GM18511 (cell line): ENCODE measurements at regions not wholly inside any gene's neighbourhood (a gene's known extent, or its start where the extent isn't known, plus 50 kb on each side); places are given as distances from the start of the nearest gene placed in this dataset.

Experiments used
- ATAC-seq: cut with Tn5 transposase; IDR thresholded peaks from one replicate; pipeline ENCODE4 v1.9.1; 2021; ENCODE audit warnings: mild to moderate bottlenecking, moderate library complexity; ENCODE audit not compliant: unreplicated experiment

DNA sequence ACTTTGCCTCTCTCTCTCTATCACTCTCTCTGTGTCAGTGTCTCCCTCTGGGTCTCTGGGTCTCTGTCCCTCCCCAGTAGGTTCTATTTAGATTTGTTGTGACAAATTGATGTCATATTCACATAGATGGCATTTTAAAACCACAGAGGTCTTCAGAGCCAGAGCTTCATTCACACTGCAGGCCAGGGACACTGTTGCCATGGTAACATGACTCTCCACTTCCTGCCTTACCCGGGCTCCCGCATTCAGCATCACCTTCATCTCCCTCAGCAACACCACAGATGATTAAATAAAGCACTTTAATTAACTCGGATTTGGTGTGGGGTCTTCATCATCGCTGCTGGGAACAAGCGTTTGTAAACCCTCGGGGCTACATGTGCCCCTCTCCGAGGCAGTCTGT, 132.6 kb downstream of the ETS2 start:
- no peak for ATAC-seq

DNA sequence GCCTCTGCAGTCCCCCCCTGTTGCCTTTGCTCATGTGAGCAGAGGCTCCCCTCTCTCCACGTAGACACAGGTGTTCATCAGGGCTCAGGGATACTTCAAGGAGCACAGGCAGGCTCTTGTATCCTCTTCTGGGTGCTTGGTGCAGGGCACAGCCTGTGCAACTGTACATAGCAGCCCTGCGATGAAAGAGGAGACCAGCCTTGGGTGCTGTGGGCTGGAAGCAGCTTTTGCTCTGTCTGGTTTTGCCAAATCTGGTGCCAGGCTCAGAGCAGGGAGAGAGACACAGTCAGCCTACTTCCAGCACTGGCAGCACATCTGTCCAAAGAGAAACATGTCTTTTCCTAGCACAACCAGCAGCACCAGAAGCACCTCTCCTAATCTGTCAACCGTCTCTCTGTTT, 132.1 kb downstream of the ETS2 start:
- no peak for ATAC-seq

DNA sequence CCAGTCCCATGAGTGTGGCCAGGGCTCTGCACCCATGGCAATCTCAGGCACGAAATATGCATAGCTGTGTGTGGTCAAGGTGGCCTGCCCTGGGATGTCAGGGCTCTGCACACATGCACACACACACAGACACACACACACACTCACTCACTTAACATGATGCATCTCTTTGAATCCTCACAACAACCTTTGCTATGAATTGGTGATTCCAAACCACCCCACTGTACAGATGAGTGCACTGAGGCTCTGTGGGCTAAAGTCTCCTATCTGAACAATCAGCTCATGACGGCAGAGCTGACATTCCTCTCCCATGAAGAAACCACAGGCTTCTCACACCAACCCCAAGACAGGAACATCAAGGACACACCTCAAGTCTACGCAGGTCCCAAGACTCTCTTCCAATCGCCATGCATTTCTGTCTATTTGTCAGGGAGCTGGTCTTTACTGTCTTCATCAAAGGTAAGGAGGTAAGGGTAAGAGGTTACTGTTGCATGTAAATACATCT, 131.6 kb downstream of the ETS2 start:
- ATAC-seq, result no peak

DNA sequence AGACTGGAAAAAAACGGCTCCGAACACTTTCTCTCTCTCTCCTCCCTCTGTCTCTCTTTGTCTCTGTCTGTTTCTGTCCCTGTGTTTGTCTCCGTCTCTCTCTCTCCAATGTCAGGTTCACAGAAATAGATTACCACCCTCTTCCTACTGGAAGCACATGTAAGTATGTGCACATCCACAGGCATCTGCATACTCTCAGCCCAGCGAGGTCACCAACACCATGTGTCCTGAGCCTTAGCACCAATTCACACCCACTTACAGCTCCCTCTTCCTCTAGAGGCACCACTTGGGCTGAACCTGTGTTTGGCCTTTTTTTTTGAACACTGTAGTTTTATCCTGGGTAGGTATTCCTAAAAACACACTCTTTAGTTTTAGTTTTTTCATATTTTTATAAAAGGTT, 130.5 kb downstream of the ETS2 start:
- ATAC-seq, result no peak

DNA sequence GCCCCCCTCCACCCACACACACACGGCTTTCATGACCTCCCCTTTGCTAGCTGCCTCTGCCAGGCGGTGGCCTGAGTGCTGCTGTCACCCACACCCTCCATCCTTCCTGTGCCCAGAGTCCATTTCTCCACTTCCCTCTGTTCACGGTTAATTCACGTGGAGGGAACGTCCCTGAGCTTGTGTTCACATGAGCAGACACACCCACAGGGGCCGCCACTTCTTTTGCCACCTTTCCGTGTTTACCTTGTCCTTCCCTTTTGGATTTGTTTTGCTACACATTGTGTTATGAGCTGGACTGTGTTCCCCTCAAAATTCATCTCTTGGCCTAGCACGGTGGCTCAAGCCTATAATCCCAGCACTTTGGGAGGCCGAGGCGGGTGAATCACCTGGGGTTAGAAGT, 128.0 kb downstream of the ETS2 start:
- ATAC-seq, result no peak

DNA sequence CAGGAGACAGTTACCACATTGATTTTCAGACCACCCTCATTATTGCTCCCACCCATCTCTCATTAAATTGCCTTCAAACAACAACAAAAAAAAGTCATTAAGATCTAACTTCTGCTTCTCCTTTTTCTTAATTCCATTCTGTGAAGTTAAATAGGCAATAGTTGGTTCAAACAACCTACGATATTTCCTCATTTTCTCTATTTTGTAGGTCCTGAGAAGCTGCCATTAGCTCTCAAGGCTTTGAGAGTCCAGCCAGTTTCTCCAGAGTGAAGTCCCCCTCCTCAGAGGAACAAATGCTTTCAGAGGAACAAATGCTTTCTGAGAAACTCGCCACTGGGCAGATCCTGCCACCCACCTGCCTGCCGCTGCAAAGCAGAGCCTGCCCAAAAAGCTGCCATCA, 125.6 kb downstream of the ETS2 start:
- ATAC-seq, result no peak

DNA sequence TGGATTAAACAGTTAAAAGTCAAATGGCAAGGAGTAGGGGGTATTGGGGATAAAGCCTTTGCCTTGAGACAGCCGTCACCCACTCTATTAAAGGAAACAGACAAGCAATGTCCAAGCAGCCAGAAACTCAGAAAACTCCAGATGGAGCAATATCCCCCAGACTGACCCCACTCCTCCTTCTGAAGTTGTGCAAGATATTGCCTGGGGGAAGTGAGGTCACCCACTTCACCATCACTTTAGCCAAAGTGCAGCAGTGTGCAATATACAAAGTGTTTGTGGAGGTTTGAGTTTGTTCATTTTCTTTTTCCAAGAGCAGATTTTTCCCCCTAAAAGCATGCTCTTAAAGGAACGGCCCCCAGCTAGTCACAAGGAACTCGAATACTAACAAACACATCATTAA, 125.1 kb downstream of the ETS2 start:
- ATAC-seq, result no peak

DNA sequence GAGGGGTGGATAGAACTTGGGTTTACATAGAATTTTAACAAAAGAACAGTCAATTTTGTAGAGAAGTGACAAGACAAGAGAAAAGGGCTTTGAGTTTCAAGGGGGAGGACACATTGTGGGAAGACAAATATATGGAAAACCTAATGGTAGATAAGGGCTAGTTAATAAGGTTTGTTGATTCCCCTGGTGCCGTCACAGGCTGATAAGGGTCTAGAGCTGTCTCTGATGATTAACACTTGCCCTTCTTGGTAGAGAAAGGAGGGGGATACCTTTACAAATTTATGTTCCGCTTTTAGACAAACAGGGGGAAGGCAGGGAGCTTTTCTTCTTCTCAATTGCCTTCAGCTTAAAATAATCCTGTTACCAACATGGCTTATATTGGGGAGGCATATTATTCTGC, 124.3 kb downstream of the ETS2 start:
- no peak for ATAC-seq

DNA sequence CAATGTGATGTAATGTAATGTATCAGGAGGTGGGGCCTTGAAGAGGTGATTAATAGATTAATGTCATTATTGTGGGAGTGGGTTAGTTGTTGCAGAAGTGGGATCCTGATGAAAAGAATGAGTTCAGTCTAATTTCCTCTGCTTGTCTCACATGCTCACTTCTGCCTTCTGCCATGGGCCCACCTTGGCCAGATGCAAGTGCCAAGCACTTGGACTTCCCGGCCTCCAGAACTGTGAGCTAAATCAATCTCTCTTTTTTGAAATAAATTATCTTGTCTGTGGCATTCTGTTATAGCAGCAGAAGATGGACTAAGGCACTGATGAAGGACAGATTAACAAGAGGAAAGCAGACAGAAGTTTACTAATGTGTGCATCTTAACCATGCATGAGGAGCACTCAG, 123.9 kb downstream of the ETS2 start:
- no peak for ATAC-seq

DNA sequence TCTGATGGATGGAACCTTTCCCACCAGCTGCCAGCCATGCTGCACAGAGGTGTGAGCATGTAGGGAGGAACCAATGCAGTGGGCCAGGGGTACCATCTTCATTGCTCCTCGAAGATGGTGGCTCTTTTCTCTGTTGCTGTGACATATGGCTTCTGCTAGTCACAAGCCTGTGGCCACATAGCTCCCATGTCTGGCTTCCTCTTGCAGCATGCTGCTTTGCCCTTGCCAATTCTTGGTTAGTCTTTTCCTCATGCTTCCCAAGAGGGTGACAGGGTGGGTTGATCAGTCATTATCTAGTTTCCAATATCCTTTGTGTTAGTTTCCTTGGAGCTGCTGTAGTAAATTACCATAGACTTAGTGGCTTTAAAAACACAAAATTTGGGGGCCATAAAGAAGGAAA, 123.4 kb downstream of the ETS2 start:
- ATAC-seq, result no peak

DNA sequence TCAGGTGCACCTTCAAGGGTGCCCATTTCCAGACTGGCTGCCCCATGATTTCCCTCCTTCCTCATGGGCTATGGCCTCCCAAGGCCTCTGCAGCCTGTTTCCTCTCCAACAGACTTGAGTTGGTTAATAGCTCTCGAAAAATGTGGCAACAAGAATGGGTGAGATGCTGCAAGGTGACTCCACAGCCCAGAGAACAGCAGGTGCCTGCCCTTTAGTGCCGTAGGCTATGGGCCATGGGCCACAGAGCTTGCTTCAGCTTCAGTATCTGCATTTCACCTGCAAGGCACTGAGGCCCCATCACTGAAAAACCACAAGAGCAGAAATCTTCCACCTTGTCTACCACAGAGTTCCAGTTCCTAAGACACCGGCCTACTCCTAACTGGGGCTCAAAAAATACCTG, 122.0 kb downstream of the ETS2 start:
- ATAC-seq, result no peak

DNA sequence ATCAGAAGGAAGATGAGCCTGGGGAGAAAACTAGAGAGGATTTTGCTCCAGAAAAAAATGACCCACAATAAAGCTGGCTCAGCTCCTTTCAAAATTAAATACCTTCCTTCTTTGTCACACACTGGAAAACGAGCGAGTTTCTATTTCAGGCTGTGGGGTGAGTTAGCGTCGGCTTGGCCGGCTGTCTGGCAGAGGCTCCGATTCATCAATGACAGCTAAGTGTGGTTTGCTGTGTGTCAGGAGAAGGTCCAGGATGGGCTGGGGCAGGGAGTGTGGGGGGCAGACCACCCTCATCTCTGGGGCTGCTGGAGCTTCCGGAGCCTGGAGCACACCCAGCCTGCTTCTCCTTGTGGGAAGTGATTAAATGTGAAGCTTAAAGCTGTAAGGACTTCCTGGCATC, 120.2 kb downstream of the ETS2 start:
- no peak for ATAC-seq

DNA sequence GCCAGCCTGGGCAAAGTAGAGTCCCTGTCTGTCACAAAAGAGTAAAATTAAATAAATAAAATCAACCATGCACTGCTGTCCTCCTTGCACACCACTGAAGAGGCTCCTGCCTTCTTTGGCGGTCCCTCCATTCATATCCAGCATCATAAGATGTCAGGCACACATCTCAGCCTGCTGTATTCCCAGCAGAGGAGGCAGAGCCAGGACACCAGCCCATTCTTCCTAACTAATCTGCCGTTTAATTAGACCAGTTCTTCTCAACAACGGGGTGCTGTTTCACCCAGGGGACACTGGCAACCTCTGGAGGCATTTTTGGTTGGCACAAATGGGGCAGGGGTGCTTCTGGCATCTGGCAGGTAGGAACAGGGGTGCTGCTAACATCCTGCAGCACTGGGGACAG, 119.7 kb downstream of the ETS2 start:
- ATAC-seq, result no peak

DNA sequence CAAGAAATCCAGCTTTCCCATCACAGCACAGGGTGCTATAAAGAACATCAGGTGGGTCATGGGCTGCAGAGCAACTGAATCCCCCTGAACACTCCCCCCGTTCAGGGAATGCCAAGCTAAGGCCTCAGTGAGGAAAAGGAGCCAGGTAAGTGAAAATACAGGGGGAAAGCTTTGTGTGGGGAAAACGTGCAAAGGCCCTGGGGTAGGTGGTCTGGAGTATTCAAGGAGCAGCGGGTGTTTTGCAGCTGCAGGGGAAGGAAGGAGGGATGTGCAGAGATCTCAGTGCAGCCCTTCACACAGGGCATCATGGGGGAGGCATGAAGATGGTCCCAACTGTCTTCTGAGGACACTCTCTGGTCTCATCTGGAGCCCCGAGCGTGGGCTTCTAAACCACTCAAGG, 119.2 kb downstream of the ETS2 start:
- no peak for ATAC-seq

DNA sequence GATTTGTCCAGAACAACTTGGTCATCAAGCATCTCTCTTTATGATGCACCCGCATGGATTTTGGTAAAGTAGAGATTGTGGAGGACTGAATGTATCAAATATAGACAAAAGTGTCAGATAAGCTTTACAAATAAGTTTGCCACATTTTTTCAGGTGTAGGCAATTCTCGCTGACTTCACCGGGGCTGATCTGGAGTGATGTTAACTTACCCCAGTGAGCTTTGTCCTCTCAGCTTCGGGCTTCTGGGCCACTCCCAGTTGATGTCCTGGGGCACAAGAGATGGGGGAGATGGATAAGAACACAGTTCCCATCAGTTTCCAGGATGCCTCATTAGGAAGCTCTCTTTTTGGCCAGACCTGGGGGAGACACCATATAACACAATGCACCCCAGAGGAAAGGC, 117.7 kb downstream of the ETS2 start:
- no peak for ATAC-seq

DNA sequence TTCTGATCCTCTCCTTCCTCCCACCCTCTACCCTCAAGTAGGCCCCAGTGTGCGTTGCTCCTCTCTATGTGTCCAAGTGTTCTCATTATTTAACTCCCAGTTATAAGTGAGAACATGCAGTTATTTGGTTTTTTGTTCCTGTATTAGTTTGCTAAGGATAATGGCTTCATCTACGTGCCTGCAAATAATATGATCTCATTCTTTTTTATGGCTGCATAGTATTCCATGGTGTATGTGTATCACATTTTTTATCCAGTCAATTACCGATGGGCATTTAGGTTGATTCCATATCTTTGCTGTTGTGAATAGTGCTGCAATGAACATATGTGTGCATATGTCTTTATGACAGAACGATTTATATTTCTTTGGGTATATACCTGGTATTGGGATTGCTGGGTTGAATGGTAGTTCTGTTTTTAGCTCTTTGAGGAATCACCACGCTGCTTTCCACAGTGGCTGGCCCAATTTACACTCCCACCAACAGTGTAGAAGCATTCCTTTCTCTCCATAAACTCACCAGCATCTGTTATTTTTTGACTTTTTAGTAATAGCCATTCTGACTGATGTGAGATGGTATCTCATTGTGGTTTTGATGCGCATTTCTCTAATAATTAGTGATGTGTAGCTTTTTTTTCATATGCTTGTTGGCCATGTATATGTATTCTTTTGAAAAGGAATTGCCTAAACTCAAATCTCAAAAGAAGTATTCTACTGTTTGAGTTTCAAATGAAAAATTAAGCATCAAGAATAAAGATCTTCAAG, 116.9 kb downstream of the ETS2 start:
- no peak for ATAC-seq

DNA sequence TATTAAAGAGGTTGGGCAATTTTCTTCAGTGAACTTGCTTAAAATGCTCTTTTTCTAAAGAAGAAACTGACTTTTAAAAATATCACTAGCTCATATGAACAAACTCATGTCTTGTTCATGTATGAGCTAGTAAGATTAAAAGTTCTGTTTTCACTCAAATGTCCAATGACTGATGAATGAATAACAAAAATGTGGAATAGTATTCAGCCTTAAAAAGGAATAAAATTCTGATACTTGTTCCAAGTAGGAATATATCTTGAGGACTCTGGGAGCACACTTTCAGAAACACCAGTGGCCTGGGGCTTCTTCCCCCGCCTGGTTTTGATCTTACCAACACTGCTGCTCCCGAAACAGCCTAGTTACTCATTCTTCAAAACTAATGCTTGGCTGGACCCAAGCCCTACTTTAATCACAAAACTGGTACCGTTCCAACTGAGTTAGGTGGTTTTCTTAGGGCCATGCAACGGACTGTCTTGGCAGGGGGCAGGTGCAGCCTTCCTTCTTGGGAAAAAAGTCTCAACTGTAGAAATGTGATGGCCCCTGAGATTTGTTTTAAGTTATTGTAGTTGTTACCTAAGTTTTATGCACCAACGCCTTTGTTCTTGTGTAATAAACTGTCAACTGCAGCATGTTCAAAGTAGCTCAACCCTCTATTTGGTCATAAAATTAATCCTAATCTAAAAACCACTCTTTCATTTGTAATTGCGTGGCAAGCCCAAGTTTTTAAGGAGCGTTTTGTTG, 116.0 kb downstream of the ETS2 start:
- no peak for ATAC-seq

DNA sequence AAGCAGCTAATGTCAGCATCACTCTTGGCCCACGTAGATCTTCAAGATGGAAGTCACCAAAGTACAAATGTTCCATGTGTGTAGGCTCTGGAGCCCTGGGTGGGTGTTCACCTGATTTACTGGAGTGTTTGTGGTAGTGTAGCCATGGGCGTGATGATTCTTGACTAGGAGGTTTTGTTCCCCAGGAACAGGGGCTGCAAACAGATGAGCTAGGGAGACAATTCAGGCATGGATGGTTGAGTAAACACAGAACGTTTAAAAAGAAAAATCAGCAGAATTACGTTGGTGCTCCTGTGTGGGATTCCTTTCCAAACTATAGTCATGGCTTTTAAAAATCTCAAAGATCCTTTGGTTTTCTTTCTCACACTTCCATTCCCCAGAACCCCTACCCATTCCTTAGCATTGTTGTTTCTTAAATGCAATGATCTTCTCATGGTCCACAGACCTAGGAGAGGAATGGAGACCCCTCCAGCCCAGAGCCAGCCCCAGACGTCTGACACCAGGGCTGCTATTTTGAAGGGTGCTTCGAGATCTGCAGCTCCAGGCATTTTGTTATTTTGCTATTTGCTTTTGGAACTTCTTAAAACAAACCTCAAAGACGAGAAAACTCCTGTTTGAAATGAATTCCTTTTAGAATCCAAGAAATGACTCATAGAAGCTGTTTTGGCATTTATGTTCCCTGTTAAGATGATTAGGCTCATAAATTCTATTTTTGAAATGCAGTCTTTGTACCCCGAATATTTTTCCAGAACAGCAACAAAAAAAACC, 115.1 kb downstream of the ETS2 start:
- no peak for ATAC-seq

DNA sequence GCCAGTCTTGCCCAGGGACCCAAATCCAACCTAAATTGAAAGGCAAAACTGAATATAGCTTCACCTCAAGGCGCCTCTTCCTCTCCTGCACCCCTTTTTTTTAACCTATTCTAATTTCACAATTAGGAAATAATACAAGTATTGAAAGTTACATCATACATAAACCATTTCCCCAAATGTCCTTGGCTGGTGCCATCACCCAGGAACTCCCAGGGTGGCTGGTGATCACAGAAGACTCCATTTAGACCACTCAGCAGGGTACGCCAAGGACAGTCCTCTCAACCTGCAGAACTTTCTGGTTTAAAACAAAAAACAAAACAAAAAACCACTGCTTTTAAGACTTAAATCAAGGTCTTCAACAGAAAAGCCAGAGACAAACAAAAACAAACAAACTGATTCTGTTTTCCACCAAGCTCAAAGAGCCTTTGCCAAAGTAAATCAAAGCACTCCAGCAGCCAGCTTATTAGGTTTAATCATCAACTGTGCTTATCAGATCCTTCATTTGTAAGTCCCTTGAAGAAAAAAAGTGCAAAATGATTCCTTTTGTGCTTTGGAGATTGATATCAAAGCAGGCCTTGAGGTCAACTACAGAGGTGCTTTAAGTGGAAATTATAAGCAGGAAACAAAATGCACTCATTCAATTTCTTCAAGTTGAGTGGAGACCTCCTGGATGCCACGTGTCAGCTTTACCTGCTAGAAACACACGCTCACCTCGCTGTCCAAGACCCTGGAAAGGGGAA, 113.0 kb downstream of the ETS2 start:
- ATAC-seq, result no peak

DNA sequence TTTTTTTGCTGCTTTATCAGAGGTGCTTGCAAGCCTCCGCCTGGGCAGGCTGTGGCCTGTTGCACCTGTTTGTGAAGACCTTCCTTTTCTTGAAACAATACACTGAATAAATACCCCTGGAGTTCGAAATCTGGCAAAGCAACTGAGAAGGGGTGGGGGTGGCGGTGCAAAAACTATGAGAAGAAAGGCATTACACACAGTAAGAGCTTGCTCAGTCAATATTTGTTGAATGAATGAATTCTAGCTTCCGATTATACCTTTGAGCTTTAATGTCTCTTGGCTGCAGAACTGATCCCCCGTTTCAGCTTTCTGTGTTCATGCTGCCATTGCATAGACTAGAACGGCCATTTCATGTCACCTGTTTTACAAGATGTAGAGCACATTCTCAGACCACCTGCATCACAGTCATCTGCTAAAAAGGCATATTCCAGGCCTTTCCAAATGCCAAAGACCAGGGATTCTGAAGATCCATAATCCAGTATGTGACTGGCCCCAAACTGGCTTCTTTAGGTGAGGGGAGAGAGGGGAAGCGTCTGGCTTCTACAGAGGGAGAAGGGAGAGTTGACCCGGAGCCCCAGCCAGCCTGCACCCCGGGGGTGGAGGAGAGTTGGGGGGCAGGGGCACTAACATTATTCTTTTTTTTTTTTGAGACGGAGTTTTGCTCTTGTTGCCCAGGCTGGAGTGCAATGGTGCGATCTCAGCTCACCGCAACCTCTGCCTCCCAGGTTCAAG, 111.5 kb downstream of the ETS2 start:
- no peak for ATAC-seq
